Islet precursor cell (in vitro differentiated cells): ENCODE measurements at regions not wholly inside any gene's neighbourhood (a gene's known extent, or its start where the extent isn't known, plus 50 kb on each side); places are given as distances from the start of the nearest gene placed in this dataset.

Experiments used
- DNase-seq: peaks from one replicate; pipeline ENCODE4 v3.0.0-alpha.2; 2018

DNA sequence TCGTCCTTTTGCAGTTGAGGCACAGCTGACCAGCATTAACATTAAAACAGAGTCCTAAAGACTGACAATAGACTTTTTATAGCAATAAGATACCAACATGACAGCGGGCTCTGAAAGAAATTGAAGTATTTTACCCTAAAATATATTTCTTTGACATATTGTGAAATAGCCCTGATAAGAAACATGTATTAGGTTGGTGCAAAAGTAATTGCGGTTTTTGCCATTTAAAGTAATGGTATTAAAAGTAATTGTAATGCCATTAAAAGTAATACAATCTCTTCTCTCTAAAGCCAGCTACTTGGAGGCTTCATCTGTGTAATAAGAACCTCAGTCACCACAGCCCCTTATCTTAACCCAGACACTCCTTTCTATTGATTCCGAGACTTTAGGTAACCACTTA lies 394.6 kb downstream of the PREX1 start:
- no peak for DNase-seq

DNA sequence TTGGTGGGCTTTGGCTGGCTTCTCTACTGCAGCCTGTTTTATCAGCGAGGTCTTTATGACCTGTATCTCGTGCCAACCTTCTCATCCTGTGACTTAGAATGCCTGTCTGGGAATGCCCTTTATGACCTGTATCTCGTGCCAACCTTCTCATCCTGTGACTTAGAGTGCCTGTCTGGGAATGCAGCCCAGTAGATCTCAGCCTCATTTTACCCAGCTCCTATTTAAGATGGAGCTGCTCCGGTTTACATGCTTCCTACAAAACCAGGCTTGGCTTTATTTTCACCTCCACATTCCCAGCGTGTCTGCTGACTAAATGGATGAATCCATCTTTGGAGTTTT lies 395.3 kb downstream of the PREX1 start:
- DNase-seq, result no peak

DNA sequence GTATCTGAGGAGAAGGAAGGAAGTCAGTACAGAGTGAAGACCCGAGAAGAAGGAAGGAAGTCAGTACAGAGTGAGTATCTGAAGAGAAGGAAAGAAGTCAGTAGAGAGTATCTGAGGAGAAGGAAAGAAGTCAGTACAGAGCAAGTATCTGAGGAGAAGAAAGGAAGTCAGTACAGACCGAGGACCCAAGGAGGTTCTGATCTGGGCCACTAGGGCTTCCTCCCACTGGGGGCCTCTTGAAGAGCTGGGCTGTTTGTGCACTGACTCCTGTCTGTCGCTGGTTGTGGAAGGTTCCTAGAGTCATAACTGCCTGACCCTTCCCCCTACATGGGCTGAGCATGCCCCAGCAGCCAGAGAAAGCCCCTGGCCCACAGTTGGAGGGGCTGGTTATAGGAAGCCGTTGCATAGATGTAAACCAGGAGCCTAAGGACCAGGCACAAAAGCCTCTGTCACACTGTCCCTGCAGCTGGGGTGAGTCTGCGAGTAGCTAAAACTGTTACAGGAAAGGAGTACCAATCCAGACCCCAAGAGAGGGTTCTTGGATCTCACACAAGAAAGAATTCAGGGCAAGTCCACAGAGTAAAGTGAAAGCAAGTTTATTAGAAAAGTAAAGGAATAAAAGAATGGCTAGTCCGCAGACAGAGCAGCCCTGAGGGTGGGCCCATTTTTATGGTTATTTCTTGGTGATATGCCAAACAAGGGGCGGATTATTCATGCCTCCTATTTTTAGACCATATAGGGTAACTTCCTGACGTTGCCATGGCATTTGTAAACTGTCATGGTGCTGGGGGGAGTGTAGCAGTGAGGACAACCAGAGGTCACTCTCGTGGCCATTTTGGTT lies 395.9 kb downstream of the PREX1 start:
- no peak for DNase-seq

DNA sequence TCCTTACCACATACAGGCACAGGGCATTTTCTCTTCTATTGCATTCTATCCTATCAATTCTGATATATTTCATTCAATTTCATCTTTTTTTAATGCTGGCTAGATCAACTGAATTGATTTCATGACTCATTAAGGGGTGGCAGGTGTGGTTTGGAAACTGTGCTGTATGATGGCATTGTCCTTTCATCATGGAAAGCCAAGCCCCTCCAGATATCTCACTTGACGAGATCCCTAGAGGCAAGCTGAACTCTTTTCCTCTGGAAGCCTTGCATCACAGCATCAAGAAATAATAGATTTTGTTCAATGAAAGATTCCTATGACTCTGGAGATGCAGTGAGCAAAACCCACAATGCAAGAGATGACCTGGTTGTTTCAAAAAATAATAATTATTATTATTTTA lies 401.2 kb downstream of the PREX1 start:
- no peak for DNase-seq

DNA sequence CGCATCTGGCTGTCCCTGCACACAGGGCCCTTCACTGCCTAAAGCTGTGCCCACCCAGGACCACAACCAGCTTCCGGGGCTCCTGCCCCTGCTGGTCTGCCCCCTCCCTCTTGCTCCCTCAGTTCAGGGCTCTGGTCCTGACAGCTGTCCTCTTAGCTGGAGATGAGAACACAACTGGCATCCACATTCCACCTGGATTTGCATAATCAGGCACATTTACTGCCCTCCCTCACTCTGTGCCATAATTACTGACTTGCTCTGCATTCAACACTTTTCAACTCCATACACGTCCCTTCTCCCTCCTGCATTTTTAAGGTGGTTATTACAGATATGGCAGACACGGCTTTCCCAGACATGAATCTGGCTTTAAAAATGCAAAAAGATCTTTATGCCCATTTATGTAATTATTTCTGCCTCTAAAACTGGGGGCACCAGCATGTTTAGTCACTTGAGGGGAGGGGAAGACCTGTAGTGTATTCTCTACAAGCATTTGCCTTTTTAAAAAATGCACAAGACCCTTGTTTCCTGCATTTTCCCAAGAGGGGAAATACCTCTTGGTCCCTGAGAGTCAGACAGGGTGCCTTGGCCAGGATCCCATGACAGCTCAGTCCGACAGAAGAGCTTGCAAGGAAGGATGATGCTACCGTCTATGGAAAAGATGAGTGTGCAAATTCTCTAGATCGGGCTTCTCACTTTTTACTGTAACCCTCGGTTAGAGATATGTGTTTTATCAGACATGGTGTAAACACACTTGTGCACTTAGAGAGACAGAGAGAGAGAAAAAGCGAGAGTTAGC lies 401.8 kb downstream of the PREX1 start:
- DNase-seq, result no peak

DNA sequence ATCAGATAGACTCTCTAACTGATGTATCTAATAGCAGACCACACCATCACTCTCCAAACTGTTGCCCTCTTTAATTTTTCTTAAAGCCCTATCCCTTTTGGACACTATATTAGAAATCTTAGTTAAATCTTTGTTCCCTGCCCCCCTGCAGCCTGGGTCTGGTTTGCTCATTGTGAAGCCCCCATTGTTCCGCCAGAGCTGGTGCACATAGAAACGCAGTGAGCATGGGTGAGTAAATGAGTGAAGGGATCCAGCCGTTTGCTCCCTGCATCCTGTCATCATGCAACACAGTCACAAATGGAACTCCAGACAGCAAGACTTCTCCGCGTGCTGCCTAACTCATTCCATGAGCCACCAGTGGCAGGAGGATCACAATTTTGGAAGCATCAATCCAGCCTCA lies 402.5 kb downstream of the PREX1 start:
- DNase-seq, result no peak

DNA sequence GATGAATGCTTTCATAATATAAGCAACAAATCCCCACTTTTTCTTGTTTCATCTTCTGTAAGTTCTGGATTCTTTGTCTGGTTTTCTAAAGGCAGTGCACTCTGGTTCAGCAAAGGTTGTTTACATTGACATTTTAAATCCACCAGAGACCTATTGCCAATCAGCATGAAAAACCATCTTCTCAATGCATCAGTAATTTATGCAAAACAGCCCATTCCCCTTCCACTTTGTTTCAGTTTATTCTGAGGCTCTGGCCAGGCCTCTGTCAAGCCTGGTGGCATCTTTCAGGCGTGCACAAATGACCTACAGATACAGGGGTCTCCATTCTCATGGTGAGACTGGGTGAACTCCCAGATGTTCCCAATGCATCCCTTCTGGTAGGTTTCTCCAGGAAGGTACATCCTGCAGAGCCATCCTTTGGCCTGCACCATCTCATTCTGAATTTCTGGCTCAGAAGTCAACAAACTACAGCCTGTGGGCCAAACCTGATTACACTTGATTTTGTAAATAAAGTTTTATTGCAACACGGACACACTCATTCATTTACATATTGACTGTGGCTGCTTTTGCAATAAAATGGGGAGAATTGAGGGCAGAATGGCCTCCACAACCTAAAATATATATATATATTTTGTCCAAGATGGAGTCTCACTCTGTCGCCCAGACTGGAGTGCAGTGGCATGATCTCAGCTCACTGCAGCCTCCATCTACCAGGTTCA lies 405.4 kb downstream of the PREX1 start:
- no peak for DNase-seq

DNA sequence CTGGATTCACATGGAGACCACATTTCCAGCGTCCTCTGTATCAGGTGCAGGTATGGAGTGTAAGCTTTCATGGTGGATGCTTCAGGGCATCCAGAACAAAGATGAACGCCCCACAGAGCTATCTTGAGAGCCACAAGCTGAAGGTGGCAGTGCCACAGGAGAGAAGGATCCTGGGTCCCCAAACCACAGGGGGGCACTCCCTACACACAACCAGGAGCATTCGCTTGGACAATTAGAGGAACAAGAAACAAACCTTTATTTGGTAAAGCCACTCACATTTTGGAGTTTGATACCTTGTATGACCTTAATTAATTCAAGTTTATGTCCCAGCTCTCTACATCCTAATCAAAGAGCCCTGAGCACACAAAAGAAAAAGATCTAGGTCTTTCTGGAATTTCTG lies 406.3 kb downstream of the PREX1 start:
- DNase-seq, result no peak

DNA sequence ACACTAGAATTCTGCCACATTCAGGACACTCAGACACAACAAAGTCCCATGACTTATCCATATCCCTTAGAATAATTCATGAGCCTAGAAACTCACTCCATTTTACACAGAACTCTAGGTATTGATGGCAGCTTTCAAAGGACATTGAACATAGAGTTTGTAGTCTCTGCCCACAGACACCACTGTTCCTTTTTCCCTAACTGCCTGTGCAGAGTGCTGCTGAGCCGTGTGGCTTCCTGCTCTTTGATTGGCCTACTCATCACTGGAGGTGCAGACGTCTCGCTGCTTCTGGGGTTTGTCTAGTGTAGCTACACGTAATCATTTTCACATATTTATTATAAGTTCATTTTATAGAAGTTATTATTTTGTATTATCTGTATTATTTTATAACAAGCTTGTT lies 407.6 kb downstream of the PREX1 start:
- DNase-seq, result no peak

DNA sequence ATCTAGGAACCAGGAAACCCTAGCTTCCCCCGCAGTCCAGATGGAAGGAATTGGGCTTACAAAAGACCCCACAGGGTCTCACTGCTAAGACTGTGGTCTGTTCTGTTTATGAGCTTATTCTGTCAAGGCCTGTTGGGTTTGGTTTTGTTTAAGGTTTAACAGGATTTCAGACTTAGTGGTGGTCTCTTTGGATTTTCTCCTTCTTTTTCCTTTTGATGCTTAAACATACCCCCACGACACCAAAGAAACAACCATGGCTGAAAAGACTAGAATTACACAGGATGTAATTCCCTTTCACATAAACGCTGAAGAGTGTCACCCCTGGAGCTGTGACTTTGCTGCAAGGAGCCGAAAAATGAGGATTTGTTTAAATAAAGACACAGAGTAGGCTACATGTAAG lies 408.6 kb downstream of the PREX1 start:
- DNase-seq, result no peak

DNA sequence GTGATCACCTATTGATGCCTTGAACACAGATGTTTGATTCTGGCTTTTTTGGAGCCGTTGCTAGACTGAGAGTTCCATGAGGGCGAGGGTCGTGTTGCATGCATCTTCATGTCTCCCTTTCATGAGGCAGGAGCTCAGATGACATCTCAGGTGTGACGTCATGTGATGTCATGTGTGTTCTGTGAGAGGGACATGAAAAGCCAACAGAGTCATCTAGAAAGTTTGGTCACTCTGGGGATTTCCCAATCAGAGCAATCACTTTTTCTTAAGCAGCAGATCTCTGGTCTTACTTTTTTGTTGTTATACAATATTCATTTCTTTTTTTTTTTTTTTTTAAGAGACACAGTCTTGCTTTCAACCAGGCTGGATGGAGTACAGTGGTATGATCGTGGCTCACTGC lies 411.8 kb downstream of the PREX1 start:
- no peak for DNase-seq

DNA sequence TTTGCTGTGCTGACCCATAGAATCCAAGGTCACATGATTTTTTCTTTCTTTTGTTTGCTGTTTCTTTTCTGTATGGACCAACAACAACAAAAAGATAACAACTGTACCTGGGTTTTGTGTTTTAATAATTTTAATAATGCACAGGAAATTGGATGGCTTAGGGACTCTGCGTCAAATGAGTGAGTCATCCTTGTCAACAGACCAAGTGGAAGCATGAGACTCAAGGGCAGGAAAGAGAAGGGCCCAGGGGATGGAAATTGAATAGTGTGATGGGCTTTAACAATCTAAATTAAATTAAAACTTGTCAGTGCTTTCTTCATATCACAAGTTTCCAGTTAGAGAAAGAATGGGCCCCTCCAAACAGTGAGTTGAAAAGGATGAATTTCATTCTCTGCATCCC lies 413.0 kb downstream of the PREX1 start:
- DNase-seq, result no peak

DNA sequence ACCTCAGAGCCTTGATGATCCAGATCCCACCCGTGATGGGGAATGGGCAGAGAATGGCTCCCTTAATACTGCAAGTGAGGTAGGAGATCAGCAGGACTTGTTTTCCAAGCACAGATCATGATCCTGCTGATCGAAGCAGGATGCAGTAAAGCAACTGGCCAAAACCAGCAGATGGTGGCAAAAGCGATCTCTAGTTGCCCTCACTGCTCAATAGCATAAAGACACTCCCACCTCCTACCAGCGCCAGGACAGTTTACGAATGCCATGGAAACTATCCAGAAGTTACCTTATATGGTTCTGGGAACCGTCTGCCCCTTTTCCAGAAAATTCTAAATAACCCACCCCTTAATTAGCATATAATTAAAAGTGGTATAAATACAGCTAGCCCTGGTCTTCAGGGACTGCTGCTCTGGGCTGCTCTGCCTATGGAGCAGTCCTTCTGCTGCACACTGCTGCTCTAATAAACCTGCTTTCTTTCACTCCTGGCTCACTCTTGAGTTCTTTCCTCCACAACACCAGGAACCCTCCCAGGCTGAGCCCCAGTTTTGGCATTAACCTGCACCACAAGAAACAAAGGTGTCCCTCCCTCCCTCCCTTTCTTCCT lies 415.8 kb downstream of the PREX1 start:
- no peak for DNase-seq

DNA sequence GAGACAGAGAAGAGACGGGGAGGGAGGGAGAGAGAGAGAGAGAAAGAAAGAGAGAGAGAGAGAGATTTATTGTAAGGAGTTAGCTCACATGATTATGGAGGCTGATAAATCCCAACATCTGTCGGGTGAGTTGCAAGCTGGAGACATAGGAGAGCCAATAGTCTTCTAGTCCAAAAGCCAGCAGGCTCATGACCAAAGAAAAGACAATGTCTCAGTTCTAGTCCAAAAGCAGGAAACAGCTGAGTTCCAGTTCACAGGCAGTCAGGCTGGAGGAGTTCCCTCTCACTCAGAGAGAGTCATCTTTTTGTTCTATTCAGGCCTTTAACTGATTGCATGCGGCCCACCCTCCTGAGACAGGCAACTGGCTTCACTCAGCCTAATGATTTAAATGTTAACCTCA lies 416.6 kb downstream of the PREX1 start:
- DNase-seq, result no peak

DNA sequence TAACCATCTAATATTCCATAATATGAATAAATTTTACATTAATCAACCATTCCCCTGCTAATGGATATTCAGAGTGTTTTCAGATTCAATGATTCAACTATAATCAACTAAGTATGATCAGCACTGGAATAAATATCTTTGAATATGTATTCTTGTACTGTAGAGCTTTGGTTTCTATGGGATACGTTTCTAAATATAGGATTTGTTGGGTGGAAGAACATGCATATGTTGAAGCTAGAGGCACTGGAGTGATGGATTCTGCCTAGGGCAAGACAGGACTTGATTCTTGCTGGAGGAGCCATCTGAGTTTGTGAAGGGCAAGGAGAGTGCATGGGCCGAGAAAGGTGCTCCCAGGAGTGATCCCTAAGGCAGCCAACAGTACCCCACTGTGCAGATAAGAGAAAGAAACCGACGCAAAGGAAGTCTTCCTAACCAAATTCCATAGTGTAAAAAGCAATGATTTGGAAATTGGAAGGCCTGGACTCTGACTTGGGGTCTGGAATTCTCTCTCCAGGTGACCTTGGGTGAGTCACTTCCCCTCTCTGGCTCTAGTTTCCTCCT lies 418.7 kb downstream of the PREX1 start:
- DNase-seq, result no peak

DNA sequence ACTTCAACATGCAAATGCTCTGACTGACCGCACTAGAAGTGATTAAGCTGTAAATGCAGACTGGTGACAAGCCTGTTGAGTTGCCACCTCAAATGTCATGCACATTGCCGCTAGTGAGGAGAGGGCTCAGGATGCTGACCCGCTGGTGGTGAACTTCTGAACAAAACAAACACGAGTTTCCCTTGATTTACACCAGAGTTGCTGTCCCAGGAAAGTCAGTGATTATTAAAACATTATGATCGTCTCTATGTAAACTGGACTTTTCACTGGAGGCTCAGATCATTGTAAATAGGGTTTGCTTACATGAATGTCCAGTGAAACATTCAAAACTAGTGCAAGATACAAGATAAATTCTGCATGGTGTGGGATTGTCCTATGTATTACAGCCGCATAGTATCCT lies 420.1 kb downstream of the PREX1 start:
- no peak for DNase-seq

DNA sequence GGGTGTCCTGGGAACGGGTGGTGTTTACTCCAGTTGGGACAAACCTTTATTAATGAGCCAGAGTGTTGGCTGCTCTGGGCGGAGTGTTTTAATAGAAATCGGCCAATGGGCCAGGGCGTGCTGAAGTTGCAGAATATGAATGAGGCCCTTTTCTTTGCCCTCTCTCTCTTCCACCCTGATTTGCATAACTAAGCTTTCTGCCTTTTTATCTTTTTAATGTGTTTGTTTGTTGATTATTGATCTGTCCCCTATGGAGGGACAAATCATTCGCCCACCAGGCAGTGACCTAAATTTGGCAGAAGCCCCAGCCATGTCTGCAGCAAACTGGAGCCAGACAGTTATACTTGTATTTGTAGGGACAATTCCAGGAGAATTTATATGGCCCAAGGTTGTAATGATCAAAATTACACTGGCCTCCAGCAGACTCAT lies 420.9 kb downstream of the PREX1 start:
- DNase-seq, result no peak

DNA sequence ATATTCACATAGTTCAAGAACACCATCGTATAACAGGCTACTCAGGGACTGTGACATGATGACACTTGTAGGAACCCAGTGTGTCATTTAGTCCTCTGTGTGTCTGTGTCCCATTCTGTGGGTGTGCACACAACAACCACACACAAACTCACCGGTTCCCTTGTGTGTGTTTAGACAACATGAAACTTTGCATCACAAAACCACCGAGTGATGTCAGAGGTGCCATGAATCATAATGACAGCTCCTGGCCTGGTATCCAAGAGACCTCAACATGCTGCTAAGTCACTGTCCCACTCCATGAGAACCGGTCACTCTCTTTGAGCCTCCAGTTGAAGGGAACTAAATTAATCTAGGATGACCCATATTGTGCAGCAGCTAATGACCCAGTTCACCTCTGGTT lies 421.3 kb downstream of the PREX1 start:
- no peak for DNase-seq

DNA sequence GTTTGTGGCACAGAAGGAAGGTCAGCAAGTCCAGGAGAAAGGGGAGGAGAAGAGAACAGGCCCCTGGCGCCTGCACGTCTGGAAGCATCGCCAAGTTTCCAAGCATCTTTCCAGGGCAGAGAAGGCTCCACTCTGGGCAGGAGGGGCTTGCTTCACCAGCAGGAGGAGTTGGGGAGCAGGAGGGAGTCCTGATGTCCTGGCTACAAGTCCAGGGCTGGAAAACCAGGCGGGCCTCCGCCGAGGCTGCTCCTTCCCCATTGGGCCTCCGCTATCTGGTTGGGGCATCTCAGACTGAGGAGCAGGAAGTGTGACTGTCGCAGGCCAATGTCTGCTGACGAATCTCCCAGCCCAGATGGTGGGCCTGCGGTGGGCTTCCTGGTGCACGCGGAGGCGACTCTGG lies 421.9 kb downstream of the PREX1 start:
- peak; percentile 74 for DNase-seq

DNA sequence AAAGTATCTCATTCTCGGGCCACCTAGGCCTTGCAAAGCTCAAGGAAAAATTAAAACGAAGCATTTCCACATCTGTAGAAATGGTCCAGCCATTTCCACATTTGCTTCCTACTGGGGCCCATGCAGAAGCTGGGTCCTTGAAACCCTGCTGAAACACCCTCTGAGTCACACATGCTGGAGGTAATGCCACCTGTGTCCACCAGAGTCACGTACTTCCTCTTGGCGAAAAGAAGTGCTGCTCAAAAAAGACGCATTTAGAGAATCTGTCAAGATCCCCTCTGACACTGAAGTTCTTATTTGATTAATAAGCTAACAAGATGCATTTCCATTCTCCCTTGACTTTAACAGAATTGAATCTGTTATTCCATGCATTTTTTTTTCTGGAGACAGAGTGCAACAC lies 423.2 kb downstream of the PREX1 start:
- DNase-seq, result no peak

DNA sequence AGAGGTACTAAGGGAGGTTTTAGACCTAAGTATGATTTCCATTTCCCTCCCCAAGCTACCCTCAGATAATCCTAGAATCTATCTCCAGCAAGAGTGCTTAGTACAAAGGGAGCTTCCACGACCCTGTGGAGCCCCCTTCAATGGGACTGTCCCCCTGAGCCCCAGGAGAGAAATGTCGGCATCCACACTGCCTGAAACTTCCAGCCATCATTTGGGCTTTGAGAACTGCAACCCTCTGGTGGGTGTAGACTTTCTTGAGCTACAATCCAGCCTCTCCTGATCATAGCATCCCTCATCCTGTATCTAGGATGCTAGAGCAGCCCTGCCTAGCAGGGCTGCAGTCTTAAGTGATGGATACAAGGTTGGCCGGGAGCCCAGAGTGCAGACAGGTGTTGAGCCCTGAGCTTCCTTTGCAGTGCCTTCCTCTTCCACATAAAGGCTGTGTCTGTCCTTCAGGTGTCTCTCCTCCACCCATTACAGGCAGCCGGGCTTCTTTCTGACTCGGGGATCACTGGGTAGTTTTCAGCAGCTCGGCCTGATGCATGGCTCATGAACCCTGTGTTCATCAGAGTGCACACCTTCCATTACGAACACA lies 424.5 kb downstream of the PREX1 start:
- DNase-seq, result no peak

DNA sequence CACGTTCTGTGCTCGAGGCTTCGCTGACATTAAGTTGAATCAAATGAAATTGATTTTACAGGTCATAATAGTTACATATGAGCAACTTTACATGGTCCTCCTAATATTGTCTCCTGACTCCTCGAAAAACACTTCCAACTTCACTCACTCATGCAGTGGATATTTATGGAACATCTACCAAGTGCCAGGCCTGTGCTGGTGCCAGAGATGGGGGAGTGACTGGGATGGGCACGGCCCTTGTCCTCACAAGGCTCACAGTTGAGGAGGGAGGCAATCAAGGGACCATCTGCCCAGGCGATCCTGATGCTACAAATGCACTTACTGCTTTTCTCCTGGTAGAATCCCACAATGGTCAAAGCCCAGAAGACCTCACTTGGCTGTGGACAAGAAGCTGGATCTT lies 426.4 kb downstream of the PREX1 start:
- no peak for DNase-seq

DNA sequence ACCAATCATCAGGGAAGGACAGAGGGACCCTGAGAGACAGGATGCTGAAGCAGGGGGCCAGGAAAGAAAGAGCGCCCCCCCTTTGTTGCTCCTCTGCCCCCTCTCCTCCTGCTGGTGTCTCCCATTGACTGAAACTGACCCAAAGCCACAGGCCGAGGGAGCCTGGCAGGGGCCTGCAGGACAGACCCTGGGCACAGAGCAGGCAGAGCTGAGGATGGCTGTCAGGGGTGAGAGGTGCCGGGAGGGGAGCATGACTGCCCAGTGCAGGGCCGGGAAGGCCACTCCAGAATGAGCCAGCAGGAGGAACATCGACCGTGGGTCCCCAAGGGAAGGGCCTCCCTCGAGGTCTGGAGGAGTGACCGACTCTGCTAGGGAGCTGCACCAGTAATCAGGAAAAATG lies 427.8 kb downstream of the PREX1 start:
- DNase-seq, result no peak
